Stimulated activated CD4-positive, alpha-beta T cell treated with anti-CD3 and anti-CD28 coated beads, Interleukin-12 subunit alpha, Interleukin-12 subunit beta, amount 100 ng/mL, for 24 hours (primary cell): ENCODE measurements at regions not wholly inside any gene's neighbourhood (a gene's known extent, or its start where the extent isn't known, plus 50 kb on each side); places are given as distances from the start of the nearest gene placed in this dataset.

ENCODE experiments used
- DNase-seq, 2 experiments: peaks; one replicate each; pipeline ENCODE4 v3.0.0-alpha.2; 2020; ENCODE audit warnings: low read depth in 2 of 2

- DNase-seq = no peak
Measured at GRCh38 chr16:13550254-13550653, 369.7 kb upstream of the ERCC4 start.

GRCh38 chr16:13552062-13552959 lies 367.6 kb upstream of the ERCC4 start:
- DNase-seq = no peak

- DNase-seq = no peak
Measured at GRCh38 chr16:13552960-13553257, 367.0 kb upstream of the ERCC4 start.

GRCh38 chr16:13553453-13553985 lies 366.4 kb upstream of the ERCC4 start:
- no peak for DNase-seq

- DNase-seq = no peak
Measured at GRCh38 chr16:13554005-13554404, 365.9 kb upstream of the ERCC4 start.

- DNase-seq = no peak
Measured at GRCh38 chr16:13554643-13555042, 365.3 kb upstream of the ERCC4 start.

- no peak for DNase-seq
Measured at GRCh38 chr16:13557418-13557817, 362.5 kb upstream of the ERCC4 start.

GRCh38 chr16:13558752-13559151 lies 361.2 kb upstream of the ERCC4 start:
- no peak for DNase-seq

- DNase-seq = no peak
Measured at GRCh38 chr16:13559624-13560023, 360.3 kb upstream of the ERCC4 start.

- no peak for DNase-seq
Measured at GRCh38 chr16:13560151-13560550, 359.8 kb upstream of the ERCC4 start.

- DNase-seq = no peak
Measured at GRCh38 chr16:13561291-13562070, 358.5 kb upstream of the ERCC4 start.

GRCh38 chr16:13568803-13569202 lies 351.2 kb upstream of the ERCC4 start:
- DNase-seq = no peak

GRCh38 chr16:13569986-13570385 lies 350.0 kb upstream of the ERCC4 start:
- no peak for DNase-seq

GRCh38 chr16:13571036-13571435 lies 348.9 kb upstream of the ERCC4 start:
- no peak for DNase-seq

- no peak for DNase-seq
Measured at GRCh38 chr16:13573903-13574302, 346.1 kb upstream of the ERCC4 start.

GRCh38 chr16:13586051-13586450 lies 333.9 kb upstream of the ERCC4 start:
- no peak for DNase-seq

GRCh38 chr16:13587181-13587580 lies 332.8 kb upstream of the ERCC4 start:
- no peak for DNase-seq

- DNase-seq = no peak
Measured at GRCh38 chr16:13594823-13595222, 325.1 kb upstream of the ERCC4 start.

GRCh38 chr16:13606804-13607203 lies 313.1 kb upstream of the ERCC4 start:
- no peak for DNase-seq

- no peak for DNase-seq
Measured at GRCh38 chr16:13607289-13607688, 312.7 kb upstream of the ERCC4 start.

- no peak for DNase-seq
Measured at GRCh38 chr16:13611596-13611995, 308.4 kb upstream of the ERCC4 start.

GRCh38 chr16:13612623-13613022 lies 307.3 kb upstream of the ERCC4 start:
- DNase-seq = no peak

- no peak for DNase-seq
Measured at GRCh38 chr16:13613165-13613564, 306.8 kb upstream of the ERCC4 start.
